ENCODE measurements at regions not wholly inside any gene's neighbourhood (a gene's known extent, or its start where the extent isn't known, plus 50 kb on each side); places are given as distances from the start of the nearest gene placed in this dataset.

DNA sequence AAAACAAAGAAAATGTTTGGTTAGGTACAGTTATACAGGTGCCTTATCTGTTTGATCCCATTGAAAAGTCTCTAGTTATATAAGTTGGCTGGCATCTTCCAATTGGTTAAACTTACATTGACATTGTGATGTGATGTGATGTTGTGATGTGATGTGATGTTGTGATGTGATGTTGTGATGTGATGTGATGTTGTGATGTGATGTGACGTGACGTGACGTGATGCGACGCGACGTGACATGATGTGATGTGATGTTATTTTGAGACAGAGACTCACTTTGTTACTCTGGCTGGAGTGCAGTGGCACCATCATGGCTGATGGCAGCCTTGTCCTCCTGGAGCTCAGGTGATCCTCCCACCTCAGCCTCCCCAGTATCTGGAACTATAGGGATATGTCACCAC lies 507.6 kb downstream of the HAO1 start:
- ATAC-seq (no peak), DNase-seq (no peak)
- intact Hi-C loops (cut with DNase I), result no loop called here
- no peaks in the 10 kb centered on the region for H3K36me3 ChIP-seq
- TF ChIP-seq, protein P1, sequence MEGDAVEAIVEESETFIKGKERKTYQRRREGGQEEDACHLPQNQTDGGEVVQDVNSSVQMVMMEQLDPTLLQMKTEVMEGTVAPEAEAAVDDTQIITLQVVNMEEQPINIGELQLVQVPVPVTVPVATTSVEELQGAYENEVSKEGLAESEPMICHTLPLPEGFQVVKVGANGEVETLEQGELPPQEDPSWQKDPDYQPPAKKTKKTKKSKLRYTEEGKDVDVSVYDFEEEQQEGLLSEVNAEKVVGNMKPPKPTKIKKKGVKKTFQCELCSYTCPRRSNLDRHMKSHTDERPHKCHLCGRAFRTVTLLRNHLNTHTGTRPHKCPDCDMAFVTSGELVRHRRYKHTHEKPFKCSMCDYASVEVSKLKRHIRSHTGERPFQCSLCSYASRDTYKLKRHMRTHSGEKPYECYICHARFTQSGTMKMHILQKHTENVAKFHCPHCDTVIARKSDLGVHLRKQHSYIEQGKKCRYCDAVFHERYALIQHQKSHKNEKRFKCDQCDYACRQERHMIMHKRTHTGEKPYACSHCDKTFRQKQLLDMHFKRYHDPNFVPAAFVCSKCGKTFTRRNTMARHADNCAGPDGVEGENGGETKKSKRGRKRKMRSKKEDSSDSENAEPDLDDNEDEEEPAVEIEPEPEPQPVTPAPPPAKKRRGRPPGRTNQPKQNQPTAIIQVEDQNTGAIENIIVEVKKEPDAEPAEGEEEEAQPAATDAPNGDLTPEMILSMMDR (IDR thresholded peaks at IDR 0.05), result no peak
- H3K27me3 ChIP-seq, result no peaks in the 10 kb centered on the region
- no peak overlapping the region for H3K27ac ChIP-seq
- H3K4me3 ChIP-seq, result no peak overlapping the region
- H3K9me3 ChIP-seq, result no peaks in the 10 kb centered on the region
- no peaks in the 10 kb centered on the region for H3K4me1 ChIP-seq

DNA sequence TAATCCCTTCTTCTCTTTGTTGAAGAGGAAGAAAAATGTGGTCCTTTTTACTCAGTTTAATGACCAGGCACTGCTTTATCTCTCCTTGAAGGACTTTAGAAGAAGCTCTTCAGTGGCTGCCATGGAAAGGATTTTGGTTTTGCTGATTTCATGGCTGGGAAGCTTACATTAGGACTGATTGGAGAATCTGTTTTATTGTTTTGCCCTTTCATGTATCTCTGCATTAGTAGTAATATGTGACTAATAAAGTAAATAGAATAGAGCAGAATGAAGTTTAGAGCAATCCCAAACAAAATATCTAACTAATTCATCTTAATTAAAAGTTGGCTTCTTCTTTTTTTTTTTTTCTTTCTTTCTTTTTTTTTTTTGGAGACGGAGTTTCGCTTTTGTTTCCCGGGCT lies 502.9 kb downstream of the HAO1 start:
- intact Hi-C loops (cut with DNase I), result no loop called here
- H3K27ac ChIP-seq, result no peak overlapping the region
- TF ChIP-seq, protein P1 (IDR thresholded peaks at IDR 0.05), result no peak
- no peaks in the 10 kb centered on the region for H3K36me3 ChIP-seq
- no peaks in the 10 kb centered on the region for H3K9me3 ChIP-seq
- H3K4me3 ChIP-seq, result no peak overlapping the region
- H3K4me1 ChIP-seq, result no peaks in the 10 kb centered on the region
- H3K27me3 ChIP-seq, result no peaks in the 10 kb centered on the region
- DNase-seq (no peak), ATAC-seq (no peak)

DNA sequence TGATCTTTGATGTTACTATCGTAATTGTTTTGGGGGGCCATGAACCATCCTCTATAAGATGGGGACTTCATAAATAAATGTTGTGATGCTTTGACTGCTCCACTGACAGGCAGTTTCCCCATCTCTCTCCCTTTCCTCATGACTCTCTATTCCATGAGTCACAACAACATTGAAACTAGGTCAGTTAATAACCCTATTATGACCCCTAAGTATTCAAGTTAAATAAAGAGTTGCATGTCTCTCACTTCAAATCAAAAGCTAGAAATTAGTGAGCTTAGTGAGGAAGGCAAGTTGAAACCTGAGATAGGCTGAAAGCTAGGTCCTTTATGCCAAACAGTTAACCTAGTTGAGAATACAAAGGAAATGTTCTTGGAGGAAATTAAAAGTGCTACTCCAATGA lies 491.0 kb downstream of the HAO1 start:
- no peaks in the 10 kb centered on the region for H3K36me3 ChIP-seq
- no peaks in the 10 kb centered on the region for H3K4me1 ChIP-seq
- no peaks in the 10 kb centered on the region for H3K9me3 ChIP-seq
- H3K4me3 ChIP-seq, result no peak overlapping the region
- no peak for DNase-seq
- intact Hi-C loops (cut with DNase I), result no loop called here
- TF ChIP-seq, protein P1 (IDR thresholded peaks at IDR 0.05), result no peak
- H3K27me3 ChIP-seq, result no peaks in the 10 kb centered on the region
- no peak for ATAC-seq
- H3K27ac ChIP-seq, result no peak overlapping the region

DNA sequence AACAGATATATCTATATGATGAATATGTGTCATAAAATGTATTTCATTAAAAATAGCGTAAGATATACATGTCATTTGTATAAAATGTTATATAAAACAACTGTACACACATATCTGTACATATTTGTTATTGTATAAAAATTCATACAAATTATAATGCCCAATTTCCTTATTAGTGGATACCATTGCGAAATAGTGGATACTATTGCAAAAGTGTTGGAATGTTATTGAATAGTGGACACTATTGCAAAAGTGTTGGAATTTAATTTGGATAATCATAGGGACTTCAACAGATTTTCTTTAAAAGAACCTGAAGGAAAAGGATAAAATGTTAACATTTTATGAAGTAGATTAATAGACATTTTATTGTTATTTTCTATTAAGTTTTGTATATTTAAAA lies 487.4 kb downstream of the HAO1 start:
- intact Hi-C loops (cut with DNase I), result no loop called here
- Histone ChIP-seq H3K27ac (no peak overlapping the region), H3K4me3 (no peak overlapping the region), H3K9me3 (no peaks in the 10 kb centered on the region), H3K27me3 (no peaks in the 10 kb centered on the region), H3K4me1 (no peaks in the 10 kb centered on the region), H3K36me3 (no peaks in the 10 kb centered on the region)
- ATAC-seq, result no peak
- no peak for DNase-seq
- TF ChIP-seq, protein P1 (IDR thresholded peaks at IDR 0.05), result no peak

DNA sequence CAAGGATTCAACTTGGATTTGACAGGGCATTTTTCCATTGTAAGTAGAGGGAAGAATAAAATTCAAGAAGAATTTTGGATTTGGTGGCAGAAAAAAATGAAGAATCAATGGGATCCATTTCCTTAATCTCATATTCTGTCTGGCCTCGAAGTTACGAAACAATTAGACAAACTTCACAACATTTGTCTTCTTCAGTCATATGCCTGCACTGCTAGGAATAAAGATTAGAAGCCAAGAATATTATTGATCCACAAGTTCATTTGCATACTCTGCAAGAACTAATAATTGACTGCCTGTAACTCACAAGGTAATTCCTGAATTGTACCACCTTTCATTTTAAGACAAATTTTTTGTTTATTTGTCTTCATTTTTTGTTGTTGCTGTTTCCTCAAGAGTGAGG lies 486.2 kb downstream of the HAO1 start:
- no peak overlapping the region for H3K27ac ChIP-seq
- H3K4me3 ChIP-seq, result no peak overlapping the region
- no peaks in the 10 kb centered on the region for H3K36me3 ChIP-seq
- ATAC-seq (no peak), DNase-seq (no peak)
- TF ChIP-seq, protein P1 (IDR thresholded peaks at IDR 0.05), result no peak
- no peaks in the 10 kb centered on the region for H3K4me1 ChIP-seq
- intact Hi-C loops (cut with DNase I), result no loop called here
- H3K9me3 ChIP-seq, result no peaks in the 10 kb centered on the region
- H3K27me3 ChIP-seq, result no peaks in the 10 kb centered on the region
